Endodermal cell (in vitro differentiated cells): ENCODE measurements at regions not wholly inside any gene's neighbourhood (a gene's known extent, or its start where the extent isn't known, plus 50 kb on each side); places are given as distances from the start of the nearest gene placed in this dataset.

Experiments used
- DNase-seq: peaks from one replicate; pipeline ENCODE4 v3.0.0-alpha.2; 2017
- H3K27ac ChIP-seq: 2 replicates; pipeline ENCODE4 v1.5.1; 2013; ENCODE audit warnings: mild to moderate bottlenecking, low read depth, low read length, moderate library complexity
- H3K27me3 ChIP-seq: 2 replicates; pipeline ENCODE4 v1.6.1; 2013; ENCODE audit warnings: mild to moderate bottlenecking, low read length, moderate library complexity; ENCODE audit not compliant: insufficient read depth, control insufficient read depth, poor library complexity, severe bottlenecking
- H3K36me3 ChIP-seq: 2 replicates; pipeline ENCODE4 v1.7.0; 2013; ENCODE audit warnings: mild to moderate bottlenecking, low read length, moderate library complexity; ENCODE audit not compliant: control insufficient read depth, insufficient read depth
- H3K4me1 ChIP-seq: one replicate; pipeline ENCODE4 v1.7.0; 2013; ENCODE audit warnings: low read length; ENCODE audit not compliant: control insufficient read depth, insufficient read depth
- H3K4me3 ChIP-seq: 2 replicates; pipeline ENCODE4 v1.5.1; 2013; ENCODE audit warnings: mild to moderate bottlenecking, low read length, moderate library complexity
- H3K9ac ChIP-seq: 2 replicates; pipeline ENCODE4 v1.6.1; 2013; ENCODE audit warnings: mild to moderate bottlenecking, low read length, moderate library complexity; ENCODE audit not compliant: poor library complexity, severe bottlenecking; ENCODE audit errors: extremely low read depth
- H3K9me3 ChIP-seq: 2 replicates; pipeline ENCODE4 v1.6.1; 2013; ENCODE audit warnings: mild to moderate bottlenecking, low read length, moderate library complexity; ENCODE audit not compliant: control insufficient read depth
- H3K27ac Mint-ChIP-seq: 2 replicates; pipeline ENCODE4 v1.8.0; 2020; ENCODE audit warnings: mixed read lengths
- H3K27me3 Mint-ChIP-seq: 2 replicates; pipeline ENCODE4 v1.8.0; 2021; ENCODE audit warnings: mild to moderate bottlenecking, mixed read lengths; ENCODE audit not compliant: insufficient read depth
- H3K36me3 Mint-ChIP-seq: 2 replicates; pipeline ENCODE4 v1.8.0; 2020; ENCODE audit warnings: low read depth, mixed read lengths
- H3K4me1 Mint-ChIP-seq: 2 replicates; pipeline ENCODE4 v1.8.0; 2020; ENCODE audit warnings: mixed read lengths
- H3K4me3 Mint-ChIP-seq: 2 replicates; pipeline ENCODE4 v1.8.0; 2020; ENCODE audit warnings: mild to moderate bottlenecking, moderate library complexity, mixed read lengths
- H3K9me3 Mint-ChIP-seq: 2 replicates; pipeline ENCODE4 v1.8.0; 2020; ENCODE audit warnings: mild to moderate bottlenecking, mixed read lengths
- WGBS, 2 experiments: methylation state at CpG; one replicate each; pipeline versions ENCODE4 v1.1.5 to v1.1.7; 2013; ENCODE audit warnings: missing lambda C conversion rate in 2 of 2, mixed read lengths in 1 of 2; ENCODE audit not compliant: insufficient coverage in 1 of 2, insufficient read length in 1 of 2; 5-methylcytosine and 5-hydroxymethylcytosine counted together
- TF ChIP-seq, protein P1 (sequence below): fragments of 200-600 bp; sonication (generic); conservative IDR thresholded peaks from 2 replicates; pipeline ENCODE4 v1.5.0; 2021; ENCODE audit warnings: antibody characterized with exemption, mild to moderate bottlenecking

DNA sequence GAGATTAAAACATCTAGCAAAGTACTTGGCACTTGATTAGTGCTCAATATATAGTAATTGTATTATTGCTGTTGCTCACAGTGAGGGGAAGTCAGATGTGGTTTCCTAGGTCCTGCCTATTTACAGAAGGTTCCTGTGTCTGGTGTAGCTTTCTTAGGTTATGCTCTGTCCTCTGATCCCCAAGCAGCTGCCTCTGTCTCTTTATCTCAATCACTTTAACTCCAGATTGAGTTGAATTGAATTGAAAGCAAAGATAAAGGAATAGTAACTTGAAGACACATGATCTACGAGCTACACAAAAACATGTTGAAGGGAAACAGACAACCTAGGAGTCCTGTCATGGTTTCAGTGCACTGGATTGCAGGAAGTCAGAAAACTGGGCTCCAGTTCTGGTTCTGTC, 113.9 kb upstream of the ADAMTSL1 start:
- no peaks in the 10 kb centered on the region for H3K36me3 Mint-ChIP-seq
- no peak overlapping the region for H3K4me3 ChIP-seq
- DNase-seq = no peak
- peaks cover 8% of the 10 kb centered on the region for H3K4me1 ChIP-seq
- H3K36me3 ChIP-seq = no peaks in the 10 kb centered on the region
- no peak overlapping the region for H3K9ac ChIP-seq
- H3K27ac ChIP-seq = no peak overlapping the region
- TF ChIP-seq, protein P1, sequence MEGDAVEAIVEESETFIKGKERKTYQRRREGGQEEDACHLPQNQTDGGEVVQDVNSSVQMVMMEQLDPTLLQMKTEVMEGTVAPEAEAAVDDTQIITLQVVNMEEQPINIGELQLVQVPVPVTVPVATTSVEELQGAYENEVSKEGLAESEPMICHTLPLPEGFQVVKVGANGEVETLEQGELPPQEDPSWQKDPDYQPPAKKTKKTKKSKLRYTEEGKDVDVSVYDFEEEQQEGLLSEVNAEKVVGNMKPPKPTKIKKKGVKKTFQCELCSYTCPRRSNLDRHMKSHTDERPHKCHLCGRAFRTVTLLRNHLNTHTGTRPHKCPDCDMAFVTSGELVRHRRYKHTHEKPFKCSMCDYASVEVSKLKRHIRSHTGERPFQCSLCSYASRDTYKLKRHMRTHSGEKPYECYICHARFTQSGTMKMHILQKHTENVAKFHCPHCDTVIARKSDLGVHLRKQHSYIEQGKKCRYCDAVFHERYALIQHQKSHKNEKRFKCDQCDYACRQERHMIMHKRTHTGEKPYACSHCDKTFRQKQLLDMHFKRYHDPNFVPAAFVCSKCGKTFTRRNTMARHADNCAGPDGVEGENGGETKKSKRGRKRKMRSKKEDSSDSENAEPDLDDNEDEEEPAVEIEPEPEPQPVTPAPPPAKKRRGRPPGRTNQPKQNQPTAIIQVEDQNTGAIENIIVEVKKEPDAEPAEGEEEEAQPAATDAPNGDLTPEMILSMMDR = no peak
- H3K4me3 Mint-ChIP-seq = no peak overlapping the region
- H3K27me3 ChIP-seq = no peaks in the 10 kb centered on the region
- H3K4me1 Mint-ChIP-seq = peaks cover 14% of the 10 kb centered on the region
- no peaks in the 10 kb centered on the region for H3K27me3 Mint-ChIP-seq
- H3K9me3 ChIP-seq = no peaks in the 10 kb centered on the region
- peak overlapping the region; percentile 22 for H3K27ac Mint-ChIP-seq
- H3K9me3 Mint-ChIP-seq = peaks cover 3% of the 10 kb centered on the region
- 62% methylated on average over 1 of the region's 1 CpG; no CpG with 5 or more reads in 1 of the 2 experiments for WGBS, 2 experiments

DNA sequence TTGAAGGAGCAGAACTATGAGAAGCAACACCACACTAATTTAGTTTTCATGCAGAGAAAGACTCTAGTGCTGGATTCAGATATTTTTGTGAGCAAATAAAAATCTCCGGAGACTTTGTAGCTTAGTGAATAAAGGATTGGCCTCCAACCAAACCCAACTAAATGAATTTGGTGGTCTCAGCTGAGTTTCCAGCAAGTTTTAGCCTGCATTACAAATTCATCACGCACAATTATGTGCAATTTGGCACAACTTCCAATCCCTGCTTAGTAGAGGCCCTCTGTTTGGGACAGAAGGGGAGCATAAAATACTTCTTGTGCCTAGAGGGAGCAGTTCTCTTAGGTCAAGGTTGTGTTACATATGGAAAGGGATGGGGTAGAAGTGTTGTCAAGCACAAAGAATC, 112.3 kb upstream of the ADAMTSL1 start:
- Histone ChIP-seq H3K4me1 (peaks cover 8% of the 10 kb centered on the region), H3K36me3 (no peaks in the 10 kb centered on the region), H3K4me3 (no peak overlapping the region), H3K27me3 (no peaks in the 10 kb centered on the region), H3K9ac (no peak overlapping the region), H3K27ac (no peak overlapping the region), H3K9me3 (no peaks in the 10 kb centered on the region)
- H3K9me3 Mint-ChIP-seq = no peaks in the 10 kb centered on the region
- no peaks in the 10 kb centered on the region for H3K27me3 Mint-ChIP-seq
- peaks cover 14% of the 10 kb centered on the region for H3K4me1 Mint-ChIP-seq
- no peak overlapping the region for H3K27ac Mint-ChIP-seq
- DNase-seq = no peak
- H3K4me3 Mint-ChIP-seq = no peak overlapping the region
- TF ChIP-seq, protein P1 = no peak
- no peaks in the 10 kb centered on the region for H3K36me3 Mint-ChIP-seq
- 95 to 100% methylated on average over 1 to 2 of the region's 2 CpGs for WGBS, 2 experiments

DNA sequence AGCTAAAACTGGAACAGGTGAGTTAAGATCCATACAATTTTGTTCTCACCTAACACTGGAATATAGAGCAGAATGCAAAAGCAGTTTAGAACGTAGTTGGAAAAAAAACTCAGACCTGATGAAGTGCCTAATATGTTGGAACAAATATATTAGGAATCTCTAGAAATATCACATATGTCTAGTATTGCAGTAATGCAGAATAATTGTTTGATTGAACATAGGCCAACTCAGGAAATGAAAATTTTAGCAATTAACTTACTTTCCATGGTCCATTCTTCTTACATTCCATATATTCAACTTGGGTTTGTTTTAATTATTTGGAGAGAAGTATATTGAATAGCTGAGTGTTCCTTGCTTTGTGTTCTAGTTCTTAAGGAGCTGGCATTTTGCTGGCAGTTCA, 111.8 kb upstream of the ADAMTSL1 start:
- TF ChIP-seq, protein P1 = no peak
- H3K36me3 Mint-ChIP-seq = no peaks in the 10 kb centered on the region
- Histone ChIP-seq H3K4me1 (peaks cover 8% of the 10 kb centered on the region), H3K9ac (no peak overlapping the region), H3K36me3 (no peaks in the 10 kb centered on the region), H3K9me3 (no peaks in the 10 kb centered on the region), H3K27me3 (no peaks in the 10 kb centered on the region), H3K4me3 (no peak overlapping the region), H3K27ac (no peak overlapping the region)
- H3K27me3 Mint-ChIP-seq = no peaks in the 10 kb centered on the region
- no CpG with 5 or more reads among the region's 1 CpG for WGBS, 2 experiments
- peaks cover 14% of the 10 kb centered on the region for H3K4me1 Mint-ChIP-seq
- no peak overlapping the region for H3K4me3 Mint-ChIP-seq
- no peaks in the 10 kb centered on the region for H3K9me3 Mint-ChIP-seq
- no peak overlapping the region for H3K27ac Mint-ChIP-seq
- no peak for DNase-seq
